NT2/D1 (cell line): ENCODE measurements at regions not wholly inside any gene's neighbourhood (a gene's known extent, or its start where the extent isn't known, plus 50 kb on each side); places are given as distances from the start of the nearest gene placed in this dataset.
A peak's percentile ranks its signal among the peaks of the same experiment; 100 is the strongest.

Experiments
- DNase-seq: peaks from one replicate; pipeline ENCODE4 v3.0.0-alpha.2; 2011; ENCODE audit warnings: low read depth, low spot score
- H3K27me3 ChIP-seq: 2 replicates; pipeline ENCODE4 v1.6.0; 2011; ENCODE audit warnings: mild to moderate bottlenecking; ENCODE audit not compliant: insufficient read length, insufficient read depth
- H3K36me3 ChIP-seq: 2 replicates; pipeline ENCODE4 v1.6.1; 2011; ENCODE audit warnings: mild to moderate bottlenecking, low read length, mixed read lengths; ENCODE audit not compliant: insufficient read depth, insufficient read length
- H3K4me1 ChIP-seq: 2 replicates; pipeline ENCODE4 v1.5.1; 2011; ENCODE audit not compliant: insufficient read depth, insufficient read length
- H3K4me3 ChIP-seq: 2 replicates; pipeline ENCODE4 v1.5.1; 2011; ENCODE audit warnings: low read depth; ENCODE audit not compliant: insufficient read length
- H3K9ac ChIP-seq: 2 replicates; pipeline ENCODE4 v1.6.0; 2011; ENCODE audit warnings: low read depth; ENCODE audit not compliant: insufficient read length
- H3K9me3 ChIP-seq: 2 replicates; pipeline ENCODE4 v1.5.1; 2011; ENCODE audit warnings: mild to moderate bottlenecking, low read length; ENCODE audit not compliant: insufficient read depth
- SUZ12 ChIP-seq: IDR thresholded peaks from 2 replicates; pipeline ENCODE4 v1.6.1; 2011; ENCODE audit not compliant: insufficient read length, insufficient read depth; ENCODE audit errors: extremely low read depth
- YY1 ChIP-seq: IDR thresholded peaks from 2 replicates; pipeline ENCODE4 v1.6.1; 2011; ENCODE audit not compliant: insufficient read length, insufficient read depth
- ZNF274 ChIP-seq: IDR thresholded peaks from 2 replicates; pipeline ENCODE4 v1.6.1; 2011; ENCODE audit warnings: mild to moderate bottlenecking, low read depth, low read length

DNA sequence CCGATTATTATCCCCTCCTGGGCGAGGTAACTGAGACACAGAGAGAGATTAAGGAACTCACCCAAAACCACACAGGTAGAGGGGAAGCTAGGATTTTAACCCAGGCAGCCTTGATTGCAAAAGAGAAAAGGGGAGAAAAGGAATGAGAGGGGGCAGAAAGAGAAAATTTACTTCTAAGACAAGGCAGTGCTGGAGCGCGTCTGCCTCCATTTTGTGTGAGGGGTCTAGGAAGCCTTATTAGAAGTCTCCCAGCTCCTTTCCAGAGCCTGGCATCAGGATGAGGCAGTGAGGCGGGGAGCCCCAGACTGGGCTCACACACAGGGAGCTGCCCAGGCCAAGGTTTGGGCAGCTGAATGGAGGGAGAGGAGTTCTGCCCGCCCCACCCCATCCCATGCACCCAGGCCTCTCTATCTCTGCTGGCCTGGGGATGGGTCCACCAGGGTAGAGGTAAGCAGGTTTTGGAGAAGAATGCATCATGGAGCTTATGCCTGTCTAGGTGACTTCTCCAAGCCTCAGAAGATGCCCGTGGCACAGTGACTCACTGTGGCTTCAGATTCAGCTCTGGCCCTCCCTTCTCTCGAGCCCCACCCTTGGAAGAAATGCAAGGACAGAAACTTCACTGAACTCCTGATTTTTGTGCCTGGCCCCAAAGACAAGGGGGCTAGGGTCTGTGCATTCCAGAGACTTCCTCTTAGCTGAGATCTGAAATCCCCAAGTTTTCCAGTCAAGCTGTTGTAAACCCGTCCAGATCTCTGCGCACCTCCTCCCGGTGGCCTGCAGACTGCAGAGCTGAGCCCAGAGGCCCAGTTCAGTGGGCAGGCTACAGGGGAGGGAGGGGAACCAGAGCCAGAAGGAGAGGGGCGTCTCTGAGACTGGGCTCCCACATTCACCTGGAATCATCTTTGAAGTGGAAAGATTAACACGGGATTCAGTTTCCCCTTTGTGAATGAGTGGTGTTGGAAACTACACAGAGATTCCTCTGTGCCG, 95.1 kb upstream of the CDH5 start:
- peak overlapping the region; percentile 34 for H3K9ac ChIP-seq
- no peaks in the 10 kb centered on the region for H3K36me3 ChIP-seq
- H3K4me3 ChIP-seq = no peak overlapping the region
- no peak for TF ChIP-seq ZNF274
- no peak for TF ChIP-seq SUZ12
- no peak for TF ChIP-seq YY1
- peaks cover 12% of the 10 kb centered on the region for H3K27me3 ChIP-seq
- H3K9me3 ChIP-seq = no peaks in the 10 kb centered on the region
- DNase-seq = no peak
- peaks cover 15% of the 10 kb centered on the region for H3K4me1 ChIP-seq

DNA sequence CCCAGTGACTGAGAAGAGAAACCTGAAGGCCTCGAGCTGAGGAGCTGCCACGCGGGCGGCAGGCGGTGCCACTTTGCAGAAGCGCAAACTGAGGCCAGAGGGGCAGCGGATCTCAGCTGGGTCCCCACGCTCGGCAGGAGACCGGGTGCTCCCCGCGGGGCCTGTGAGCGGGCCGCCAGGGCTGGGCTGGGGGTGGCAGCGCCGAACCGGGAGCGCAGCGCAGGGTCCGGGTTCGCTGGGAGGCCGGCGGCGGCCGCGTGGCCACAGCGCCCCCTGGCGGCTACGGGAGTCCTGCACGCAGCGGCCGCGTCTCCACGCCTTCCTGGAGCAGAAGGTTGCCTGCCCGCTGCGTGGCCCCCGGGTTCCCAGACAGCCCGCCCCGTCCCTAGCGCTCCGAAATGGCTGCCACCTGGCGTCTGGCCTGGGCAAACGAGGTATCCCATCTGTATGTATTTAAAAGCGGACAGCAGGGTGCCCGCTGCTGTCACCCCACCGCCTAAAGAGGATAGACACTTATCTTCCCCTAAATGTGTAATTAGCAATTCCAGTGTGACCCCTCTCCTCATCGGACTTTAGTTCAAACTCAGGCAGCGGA, 96.1 kb upstream of the CDH5 start:
- peak overlapping the region; percentile 72 for H3K9ac ChIP-seq
- H3K36me3 ChIP-seq = no peaks in the 10 kb centered on the region
- H3K9me3 ChIP-seq = no peaks in the 10 kb centered on the region
- peak; percentile 70 for DNase-seq
- H3K4me3 ChIP-seq = peak overlapping the region; percentile 31
- peaks cover 12% of the 10 kb centered on the region for H3K27me3 ChIP-seq
- TF ChIP-seq SUZ12 (no peak), YY1 (peak; percentile 28), ZNF274 (no peak)
- H3K4me1 ChIP-seq = peaks cover 15% of the 10 kb centered on the region

DNA sequence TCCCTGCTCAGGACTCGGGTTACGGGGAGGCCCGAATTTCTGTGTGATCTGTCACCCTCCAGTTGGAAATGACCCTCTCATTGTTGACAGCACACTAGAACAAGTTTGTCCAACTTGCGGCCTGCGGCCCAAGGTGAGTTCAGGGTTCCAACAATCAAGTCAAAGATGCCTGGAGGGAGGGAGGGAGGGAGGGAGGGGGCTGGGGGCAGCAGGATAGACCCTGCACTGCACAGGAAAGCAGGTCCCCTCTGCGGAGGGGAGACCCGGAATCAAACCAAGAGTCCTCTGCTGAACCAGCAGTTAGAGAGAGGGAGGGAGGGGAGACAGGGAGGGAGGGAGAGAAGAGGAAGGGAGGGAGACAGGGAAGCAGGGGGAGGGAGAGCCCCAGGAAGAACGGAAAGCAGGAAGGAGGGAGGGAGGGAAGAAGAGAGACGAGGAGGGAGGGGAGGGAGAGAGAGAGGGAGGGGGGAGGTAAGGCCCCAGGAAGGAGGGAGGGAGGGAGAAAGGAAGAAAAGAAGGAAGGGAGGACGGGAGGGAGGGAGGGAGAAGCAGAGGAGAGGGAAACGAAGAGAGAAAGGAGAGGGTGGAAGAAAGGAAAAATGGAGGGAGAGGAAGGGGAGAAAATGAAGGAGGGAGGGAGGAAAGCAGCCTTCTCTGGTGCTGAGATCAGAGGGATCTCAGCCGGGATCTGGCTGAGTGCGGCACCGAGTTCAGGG, 96.7 kb upstream of the CDH5 start:
- no peaks in the 10 kb centered on the region for H3K36me3 ChIP-seq
- peak overlapping the region; percentile 31 for H3K4me3 ChIP-seq
- no peaks in the 10 kb centered on the region for H3K9me3 ChIP-seq
- H3K27me3 ChIP-seq = peaks cover 12% of the 10 kb centered on the region
- H3K9ac ChIP-seq = peak overlapping the region; percentile 72
- DNase-seq = no peak
- peaks cover 15% of the 10 kb centered on the region for H3K4me1 ChIP-seq
- no peak for TF ChIP-seq YY1
- TF ChIP-seq ZNF274 = no peak
- no peak for TF ChIP-seq SUZ12

DNA sequence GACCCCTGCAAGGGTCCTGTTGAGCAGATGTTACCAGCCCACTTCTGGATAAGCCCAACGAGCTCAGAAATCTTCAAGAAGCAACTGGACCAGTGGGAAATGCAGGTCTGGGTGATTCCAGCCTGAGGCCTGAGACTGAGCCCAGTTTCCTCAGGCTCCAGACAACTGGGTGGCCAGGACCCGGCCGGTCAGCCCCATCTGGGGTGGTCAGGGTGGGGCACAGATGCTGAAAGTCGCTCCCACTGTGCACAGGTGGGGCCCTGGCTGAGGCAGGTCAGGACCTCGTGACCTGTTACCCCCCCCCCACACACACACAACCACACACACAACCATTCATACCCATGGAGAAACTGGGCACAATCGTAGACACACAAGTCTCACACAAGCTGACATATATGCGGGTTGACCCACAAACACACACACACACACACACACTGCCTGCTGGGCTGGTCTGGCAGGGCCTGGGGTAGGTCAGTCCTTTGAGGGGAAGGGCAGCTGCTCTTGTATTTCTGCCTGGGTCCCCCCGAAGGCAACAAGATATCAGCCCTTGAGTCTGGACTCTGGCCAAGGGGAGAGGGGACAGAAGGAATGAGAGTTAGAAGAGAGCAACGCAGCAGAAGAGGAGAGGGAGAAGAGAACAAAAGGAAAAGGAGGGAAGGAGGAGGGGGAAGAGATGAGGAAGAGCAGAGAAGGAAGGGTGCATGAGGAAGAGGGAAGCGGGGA, 99.0 kb upstream of the CDH5 start:
- Histone ChIP-seq H3K4me1 (peaks cover 14% of the 10 kb centered on the region), H3K27me3 (peaks cover 12% of the 10 kb centered on the region), H3K36me3 (no peaks in the 10 kb centered on the region), H3K4me3 (no peak overlapping the region), H3K9ac (no peak overlapping the region), H3K9me3 (no peaks in the 10 kb centered on the region)
- no peak for DNase-seq
- no peak for TF ChIP-seq SUZ12
- no peak for TF ChIP-seq YY1
- TF ChIP-seq ZNF274 = no peak

DNA sequence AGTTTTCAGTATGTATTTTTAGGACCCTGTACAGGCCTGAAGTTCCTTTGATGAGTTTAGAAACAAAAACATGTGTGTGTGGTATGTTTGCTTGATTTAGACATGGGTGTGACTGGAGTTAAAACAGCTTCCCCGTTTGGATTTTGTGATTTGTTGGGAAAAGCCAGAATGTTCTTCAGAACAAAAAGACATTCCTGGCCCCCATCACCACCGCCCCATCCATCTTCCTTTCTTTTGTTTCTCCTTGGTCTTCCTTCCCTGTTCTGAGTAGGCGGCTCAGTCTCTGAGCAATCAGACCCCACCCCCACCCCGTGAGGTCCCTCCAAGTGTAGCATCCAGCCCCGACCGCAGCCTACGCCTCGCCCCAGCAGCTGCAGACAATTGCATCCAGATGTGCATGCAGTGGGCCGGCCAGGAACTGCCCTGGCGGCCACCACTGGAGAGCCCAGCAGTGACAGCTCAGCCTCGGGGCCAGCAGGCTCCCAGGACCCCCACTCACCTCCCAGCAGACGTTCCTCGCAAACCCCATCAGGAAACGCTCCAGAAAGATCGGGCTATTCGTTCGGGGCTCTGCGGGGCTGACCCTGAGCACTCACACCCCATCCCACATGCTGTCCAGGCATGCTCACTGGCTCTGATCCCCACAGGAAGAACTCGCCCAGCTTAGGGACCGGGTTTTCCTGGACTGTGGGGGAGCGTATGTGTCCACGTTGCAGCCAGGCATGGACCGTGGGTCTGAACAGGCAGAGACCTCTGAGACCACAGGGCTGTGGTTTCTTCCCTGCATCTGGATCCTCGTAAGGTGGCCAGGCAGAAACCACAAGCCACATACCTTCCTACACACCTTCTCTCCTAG, 99.8 kb upstream of the CDH5 start:
- Histone ChIP-seq H3K9ac (no peak overlapping the region), H3K9me3 (no peaks in the 10 kb centered on the region), H3K36me3 (no peaks in the 10 kb centered on the region), H3K27me3 (peaks cover 12% of the 10 kb centered on the region), H3K4me1 (peaks cover 14% of the 10 kb centered on the region), H3K4me3 (no peak overlapping the region)
- TF ChIP-seq SUZ12 (no peak), YY1 (no peak), ZNF274 (no peak)
- DNase-seq = no peak

DNA sequence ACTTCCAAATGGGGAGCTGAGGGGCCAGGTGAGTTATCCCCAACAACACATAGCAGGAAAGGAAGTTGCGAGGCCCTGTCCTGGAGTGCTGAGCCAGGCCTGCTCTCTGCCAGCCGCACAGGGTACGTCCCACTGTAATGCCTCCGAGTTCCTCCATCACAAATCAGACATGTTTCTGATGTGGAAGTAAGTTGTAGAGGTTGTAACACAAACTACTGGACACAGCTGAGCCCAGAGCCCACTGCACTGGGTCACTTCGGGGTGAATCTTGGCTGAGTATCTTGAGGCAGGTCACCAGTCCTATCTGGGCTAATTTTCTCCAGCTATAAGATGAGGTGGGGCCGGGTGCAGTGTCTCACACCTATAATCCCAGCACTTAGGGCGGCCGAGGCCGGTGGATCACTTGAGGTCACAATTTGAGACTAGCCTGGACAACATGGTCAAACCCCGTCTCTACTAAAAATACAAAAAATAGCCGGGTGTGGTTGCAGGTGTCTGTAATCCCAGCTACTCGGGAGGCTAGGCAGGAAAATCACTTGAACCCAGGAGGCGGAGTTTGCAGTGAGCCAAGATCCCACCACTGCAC, 100.8 kb upstream of the CDH5 start:
- Histone ChIP-seq H3K9me3 (no peaks in the 10 kb centered on the region), H3K36me3 (no peaks in the 10 kb centered on the region), H3K27me3 (peaks cover 7% of the 10 kb centered on the region), H3K9ac (no peak overlapping the region), H3K4me1 (peaks cover 8% of the 10 kb centered on the region), H3K4me3 (no peak overlapping the region)
- TF ChIP-seq ZNF274 (no peak), YY1 (no peak), SUZ12 (no peak)
- DNase-seq = no peak
